OCI-M2 (cell line): ENCODE measurements at regions not wholly inside any gene's neighbourhood (a gene's known extent, or its start where the extent isn't known, plus 50 kb on each side); places are given as distances from the start of the nearest gene placed in this dataset.
"Not testable (repeated sequence)": the region's sequence is repeated elsewhere in the genome, so short reads cannot be mapped to it uniquely, and the experiment has no call there.

ENCODE experiments used
- DNase-seq: peaks from one replicate; lab custom pipeline; 2025; ENCODE audit not compliant: unreplicated experiment; lab: John Stamatoyannopoulos, UW

DNA sequence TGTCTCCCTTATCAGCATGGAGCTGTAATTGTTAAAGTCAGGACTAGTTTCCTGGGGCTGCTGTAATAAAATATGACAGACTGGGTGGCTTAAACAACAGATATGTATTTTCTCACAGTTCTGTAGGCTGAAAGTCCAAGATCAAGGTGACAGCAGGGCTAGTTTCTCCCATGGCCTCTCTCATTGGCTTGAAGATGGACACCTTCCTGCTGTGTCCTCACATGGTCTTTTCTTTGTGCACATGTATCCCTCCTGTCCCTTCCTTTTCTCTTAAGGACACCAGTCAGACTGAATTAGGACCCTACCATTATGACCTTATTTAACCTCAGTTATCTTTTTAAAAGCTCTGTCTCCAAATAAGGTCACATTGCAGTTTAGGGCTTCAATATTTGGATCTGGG is 700.5 kb upstream of the MEF2C start:
- no peak for DNase-seq

- DNase-seq = no peak
These were observed 699.9 kb upstream of the MEF2C start for GRCh38 chr5:89582768-89583339.

GRCh38 chr5:89580976-89581375 is 698.0 kb upstream of the MEF2C start:
- no peak for DNase-seq

DNA sequence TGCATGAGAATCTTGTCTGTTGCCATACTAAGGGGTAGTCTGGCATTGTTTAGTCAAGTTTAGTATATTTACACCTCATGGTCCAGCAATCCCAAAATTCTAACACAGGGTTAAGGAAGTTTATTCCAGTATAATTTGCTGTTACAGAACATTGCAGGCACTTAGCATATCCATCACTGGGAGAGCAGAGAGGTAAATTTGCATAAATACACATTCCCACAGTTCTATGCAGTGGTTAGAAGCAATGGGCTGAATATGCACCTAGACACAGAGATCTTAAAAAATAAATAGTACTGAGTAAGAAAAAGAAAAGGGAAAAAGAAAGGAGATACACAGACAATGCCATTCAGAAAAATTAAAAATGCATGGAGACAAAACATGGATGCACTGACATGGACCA is 692.3 kb upstream of the MEF2C start:
- DNase-seq = no peak

GRCh38 chr5:89573345-89573744 is 690.4 kb upstream of the MEF2C start:
- no peak for DNase-seq

- DNase-seq = no peak
These were observed 689.7 kb upstream of the MEF2C start for GRCh38 chr5:89572696-89573095.

- no peak for DNase-seq
These were observed 687.6 kb upstream of the MEF2C start for GRCh38 chr5:89570557-89570956.

- DNase-seq = no peak
These were observed 683.4 kb upstream of the MEF2C start for GRCh38 chr5:89566340-89566739.

- DNase-seq = no peak
These were observed 677.7 kb upstream of the MEF2C start for GRCh38 chr5:89560696-89561095.

- DNase-seq = no peak
These were observed 673.4 kb upstream of the MEF2C start for GRCh38 chr5:89556215-89556913.

DNA sequence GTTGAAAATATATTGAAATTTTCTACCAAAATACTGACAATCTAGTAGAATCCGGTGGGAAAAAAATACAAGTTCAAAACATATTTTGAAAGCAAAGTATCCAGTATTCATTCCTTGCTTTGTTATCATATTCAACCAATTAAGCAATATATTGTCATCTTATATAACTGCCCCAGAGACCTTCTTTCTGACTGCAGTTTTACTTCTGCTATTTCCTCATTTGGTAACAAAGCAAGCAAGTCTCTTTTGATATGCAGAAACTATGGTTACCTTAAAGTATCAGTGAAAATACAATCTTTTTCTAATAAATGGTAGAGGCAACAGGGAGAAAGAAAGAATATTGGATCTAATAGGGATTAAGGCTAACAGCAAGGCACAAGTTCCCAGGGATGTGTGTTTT is 663.7 kb upstream of the MEF2C start:
- DNase-seq = no peak

- no peak for DNase-seq
These were observed 662.6 kb upstream of the MEF2C start for GRCh38 chr5:89545626-89546025.

DNA sequence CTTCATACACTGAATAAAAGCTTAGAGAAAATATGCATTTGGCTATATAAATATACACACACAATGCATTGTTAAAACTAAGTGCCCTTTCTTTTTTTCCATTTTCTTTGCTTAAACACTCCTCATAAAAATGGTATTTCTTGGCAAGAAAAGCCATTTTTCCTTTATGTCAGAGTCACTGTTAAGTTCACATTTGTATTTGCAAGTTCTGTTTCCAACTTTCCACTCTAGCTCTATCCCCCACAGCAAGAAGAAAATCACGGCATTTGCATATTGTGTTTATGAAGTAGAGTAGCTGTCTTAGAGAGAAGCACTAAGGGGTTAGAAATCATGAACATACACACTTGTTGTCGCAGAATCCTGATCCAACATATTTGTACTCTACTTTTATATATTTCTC is 662.1 kb upstream of the MEF2C start:
- DNase-seq = no peak

DNA sequence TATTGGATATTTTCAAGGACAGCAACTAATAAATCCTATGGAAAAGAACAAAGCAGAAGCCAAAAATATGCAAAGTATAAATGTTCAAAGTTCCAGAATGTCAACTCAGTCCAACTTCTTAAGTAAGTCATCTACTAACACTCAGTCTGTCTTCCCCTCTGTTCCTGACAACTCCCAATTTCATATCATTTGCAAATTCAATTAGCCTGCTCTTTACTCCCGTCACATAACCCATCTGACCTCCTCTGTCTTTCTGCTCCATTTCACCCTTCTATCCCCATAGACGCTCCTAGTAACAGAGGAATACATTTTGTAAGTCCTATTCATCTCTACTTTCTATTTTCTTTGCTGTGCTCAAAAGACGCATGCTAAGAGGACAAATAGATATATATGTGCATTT is 659.8 kb upstream of the MEF2C start:
- no peak for DNase-seq

DNA sequence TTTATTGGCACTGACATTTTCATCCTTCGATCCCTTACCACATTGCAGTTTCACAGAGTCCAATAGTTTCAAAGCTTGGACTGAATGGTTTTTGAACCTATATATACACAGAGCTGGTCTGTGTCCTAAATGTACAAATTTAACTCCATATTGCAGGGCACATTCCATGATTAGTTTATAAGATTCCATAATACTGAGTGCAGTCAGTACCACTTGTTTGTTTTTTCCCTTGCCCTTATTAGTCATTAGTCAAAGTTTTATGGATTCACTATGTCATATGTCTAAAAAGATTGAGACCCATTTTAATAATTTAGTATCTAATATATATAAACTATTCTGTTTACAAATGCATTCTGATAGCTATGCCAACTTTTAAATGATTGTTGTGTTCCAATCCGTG is 654.8 kb upstream of the MEF2C start:
- DNase-seq = no peak

DNA sequence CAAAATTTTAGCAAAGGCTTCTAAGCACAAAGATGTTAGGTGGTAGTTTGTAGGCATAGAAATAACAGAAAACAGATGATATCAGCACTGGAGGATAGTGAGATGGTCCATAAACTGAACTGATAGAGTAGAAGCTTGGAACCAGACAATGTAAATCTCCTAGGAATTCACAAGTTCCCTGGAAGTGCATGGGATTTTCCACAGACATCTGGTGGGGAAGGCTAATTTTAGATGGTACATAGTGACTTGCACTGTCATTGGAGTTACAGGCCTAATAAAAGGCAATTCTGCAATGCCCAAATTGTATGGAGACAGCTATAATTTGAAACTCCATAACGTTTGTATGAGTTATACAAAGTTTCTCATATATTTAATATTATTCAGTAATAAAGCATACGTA is 653.0 kb upstream of the MEF2C start:
- DNase-seq = no peak

DNA sequence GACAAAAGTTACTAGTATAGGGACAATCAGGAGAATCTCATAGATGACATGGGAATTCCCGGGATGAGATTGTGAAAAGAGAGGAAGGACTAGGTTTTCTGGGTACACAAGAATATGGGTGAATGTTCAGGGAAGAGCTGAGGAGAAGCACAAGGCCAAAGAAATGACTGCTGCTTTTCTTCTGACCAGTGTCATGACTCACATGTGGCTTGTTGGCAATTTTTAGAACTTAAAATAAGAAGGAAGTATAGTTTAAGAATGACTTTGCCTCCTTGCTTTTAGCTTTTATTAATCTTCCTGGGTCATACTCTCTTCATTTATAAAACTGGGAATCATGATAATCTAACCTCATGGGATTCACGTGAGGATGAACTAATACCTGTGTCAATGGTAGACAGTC is 652.4 kb upstream of the MEF2C start:
- DNase-seq = no peak

DNA sequence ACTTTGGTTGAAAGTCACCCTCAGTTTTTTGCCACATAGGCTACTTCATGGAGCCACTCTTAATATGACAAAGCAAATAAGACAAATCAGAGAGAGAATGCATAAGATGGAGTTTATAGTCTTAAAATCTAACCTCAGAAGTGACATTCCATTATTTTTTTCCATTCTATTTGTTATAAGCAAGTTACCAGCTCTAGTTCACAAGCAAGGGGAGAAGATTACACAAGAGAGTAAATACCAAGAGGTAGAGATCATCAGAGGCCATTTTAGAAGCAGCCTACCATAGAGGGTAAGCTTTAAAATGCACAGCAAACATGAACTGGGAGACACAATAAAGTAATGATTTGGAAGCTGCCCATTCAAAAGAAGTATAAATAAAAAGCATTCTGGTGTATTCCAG is 651.3 kb upstream of the MEF2C start:
- no peak for DNase-seq

- DNase-seq = no peak
These were observed 641.8 kb upstream of the MEF2C start for GRCh38 chr5:89524785-89525184.

- DNase-seq = not testable (repeated sequence)
These were observed 640.9 kb upstream of the MEF2C start for GRCh38 chr5:89523867-89524266.

DNA sequence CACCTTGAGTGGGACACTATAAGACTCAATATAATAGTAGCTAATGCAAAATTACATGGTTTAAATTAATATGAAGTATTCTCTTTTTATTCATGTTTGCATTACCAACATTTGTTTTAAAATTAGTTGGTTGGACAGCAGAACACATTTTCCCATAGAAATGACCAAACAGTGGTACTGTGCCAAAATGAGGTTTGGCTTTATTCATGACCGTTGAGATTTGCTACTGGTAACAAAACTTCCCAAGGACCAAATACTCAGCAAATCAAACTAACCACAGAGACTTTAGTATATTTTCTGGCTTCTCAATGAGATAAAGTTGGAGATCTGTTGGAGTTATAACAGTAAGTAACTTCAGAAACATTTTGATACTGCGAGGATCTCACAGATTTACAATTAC is 637.8 kb upstream of the MEF2C start:
- DNase-seq = no peak

- no peak for DNase-seq
These were observed 630.5 kb upstream of the MEF2C start for GRCh38 chr5:89513299-89514044.
